Stimulated activated CD4-positive, alpha-beta T cell treated with anti-CD3 and anti-CD28 coated beads, Interleukin-1b, Interleukin-23, amount 100 ng/mL, for 4 hours (primary cell): ENCODE measurements at regions not wholly inside any gene's neighbourhood (a gene's known extent, or its start where the extent isn't known, plus 50 kb on each side); places are given as distances from the start of the nearest gene placed in this dataset.
"Not testable (repeated sequence)": the region's sequence is repeated elsewhere in the genome, so short reads cannot be mapped to it uniquely, and the experiment has no call there.

Source experiments
- DNase-seq, 2 donors: peaks; one replicate each; pipeline ENCODE4 v3.0.0-alpha.2; 2020; ENCODE audit warnings: low read depth in 2 of 2

GRCh38 chr7:50920031-50920635 is 137.4 kb upstream of the GRB10 start:
- no peak for DNase-seq

- DNase-seq: no peak
These were observed 132.9 kb upstream of the GRB10 start for GRCh38 chr7:50915621-50916020.

- DNase-seq: no peak
These were observed 131.8 kb upstream of the GRB10 start for GRCh38 chr7:50914460-50914859.

- no peak for DNase-seq
These were observed 126.1 kb upstream of the GRB10 start for GRCh38 chr7:50908628-50909290.

- not testable (repeated sequence) for DNase-seq
These were observed 116.1 kb upstream of the GRB10 start for GRCh38 chr7:50898604-50899477.

- not testable (repeated sequence) for DNase-seq
These were observed 104.4 kb upstream of the GRB10 start for GRCh38 chr7:50887061-50887460.

- no peak for DNase-seq
These were observed 89.7 kb upstream of the GRB10 start for GRCh38 chr7:50872437-50872836.

GRCh38 chr7:50869108-50869725 is 86.5 kb upstream of the GRB10 start:
- DNase-seq: no peak

- no peak for DNase-seq
These were observed 85.9 kb upstream of the GRB10 start for GRCh38 chr7:50868426-50869100.

- no peak for DNase-seq
These were observed 84.3 kb upstream of the GRB10 start for GRCh38 chr7:50867034-50867356.

- no peak for DNase-seq
These were observed 83.8 kb upstream of the GRB10 start for GRCh38 chr7:50866343-50867033.

- no peak for DNase-seq
These were observed 82.8 kb upstream of the GRB10 start for GRCh38 chr7:50865450-50865849.

GRCh38 chr7:50864694-50865093 is 82.0 kb upstream of the GRB10 start:
- DNase-seq: no peak

- DNase-seq: no peak
These were observed 80.4 kb upstream of the GRB10 start for GRCh38 chr7:50863053-50863452.

- no peak for DNase-seq
These were observed 79.6 kb upstream of the GRB10 start for GRCh38 chr7:50862302-50862701.

- DNase-seq: no peak
These were observed 77.9 kb upstream of the GRB10 start for GRCh38 chr7:50860598-50860997.

- DNase-seq: no peak
These were observed 77.5 kb upstream of the GRB10 start for GRCh38 chr7:50860174-50860573.

- DNase-seq: no peak
These were observed 76.0 kb upstream of the GRB10 start for GRCh38 chr7:50858528-50859245.

GRCh38 chr7:50857804-50858489 is 75.3 kb upstream of the GRB10 start:
- no peak for DNase-seq

- no peak for DNase-seq
These were observed 74.1 kb upstream of the GRB10 start for GRCh38 chr7:50856806-50857205.
